T-helper 2 cell treated with Interferon-gamma antibody and Interleukin-4, amounts not matched to agents 5 μg/mL and 100 μg/mL, for 36 hours (primary cell): ENCODE measurements at regions not wholly inside any gene's neighbourhood (a gene's known extent, or its start where the extent isn't known, plus 50 kb on each side); places are given as distances from the start of the nearest gene placed in this dataset.

Experiments used
- DNase-seq: peaks from one replicate; pipeline ENCODE4 v3.0.0; 2021; ENCODE audit warnings: low spot score
- H3K27ac Mint-ChIP-seq: one replicate; pipeline ENCODE4 v1.8.0; 2021; ENCODE audit warnings: mild to moderate bottlenecking, mixed read lengths
- H3K27me3 Mint-ChIP-seq: one replicate; pipeline ENCODE4 v1.8.0; 2021; ENCODE audit warnings: low read depth, mixed read lengths
- H3K36me3 Mint-ChIP-seq: one replicate; pipeline ENCODE4 v1.8.0; 2021; ENCODE audit warnings: low read depth, mixed read lengths
- H3K4me1 Mint-ChIP-seq: one replicate; pipeline ENCODE4 v1.8.0; 2021; ENCODE audit warnings: low read depth, mixed read lengths
- H3K4me3 Mint-ChIP-seq: one replicate; pipeline ENCODE4 v1.8.0; 2022; ENCODE audit warnings: mild to moderate bottlenecking, moderate library complexity, mixed read lengths
- H3K9me3 Mint-ChIP-seq: one replicate; pipeline ENCODE4 v1.8.0; 2021; ENCODE audit warnings: mixed read lengths

DNA sequence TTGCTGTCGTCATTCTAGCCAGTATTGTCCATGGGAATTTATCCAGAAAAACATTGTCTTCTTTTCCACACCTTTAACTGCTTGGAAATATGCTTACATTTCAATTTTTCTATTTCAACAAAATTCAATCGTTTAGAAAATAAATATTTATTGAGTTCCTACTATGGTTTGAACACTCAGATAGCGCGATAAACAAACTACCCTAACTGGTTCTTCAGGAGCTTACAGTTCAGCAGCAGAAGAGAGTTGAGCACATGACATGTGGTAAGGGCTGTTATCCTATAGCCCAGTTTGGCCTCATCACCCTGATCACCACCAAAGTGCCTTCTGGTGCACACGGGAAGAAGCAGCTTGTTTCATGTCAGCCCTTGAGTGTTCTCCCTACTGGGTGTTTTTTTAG, 375.2 kb upstream of the SMIM21 start:
- Mint-ChIP-seq H3K9me3 (no peaks in the 10 kb centered on the region), H3K27ac (no peak overlapping the region), H3K36me3 (no peaks in the 10 kb centered on the region), H3K4me1 (no peaks in the 10 kb centered on the region), H3K4me3 (no peak overlapping the region), H3K27me3 (no peaks in the 10 kb centered on the region)
- no peak for DNase-seq

DNA sequence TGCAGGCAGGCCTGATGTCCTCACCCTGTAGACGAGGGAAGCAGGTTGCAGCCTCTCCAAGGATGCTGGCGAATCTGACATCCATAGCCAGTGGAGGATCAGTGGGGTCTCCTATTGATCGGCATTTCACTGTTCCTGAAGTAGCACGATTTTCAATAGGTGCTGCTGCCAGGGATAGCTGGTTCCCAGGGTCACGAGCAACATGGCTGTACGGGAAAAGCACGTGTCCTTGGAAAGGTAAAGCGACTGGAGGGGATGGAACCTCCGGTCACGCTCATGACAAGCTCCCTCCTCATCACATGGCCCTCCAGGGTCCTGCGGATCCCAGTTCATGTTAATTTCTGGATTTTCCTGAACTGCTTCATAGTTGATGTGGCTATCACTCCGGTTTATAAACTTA, 373.7 kb upstream of the SMIM21 start:
- H3K36me3 Mint-ChIP-seq = no peaks in the 10 kb centered on the region
- H3K4me3 Mint-ChIP-seq = no peak overlapping the region
- no peaks in the 10 kb centered on the region for H3K27me3 Mint-ChIP-seq
- no peaks in the 10 kb centered on the region for H3K9me3 Mint-ChIP-seq
- H3K4me1 Mint-ChIP-seq = no peaks in the 10 kb centered on the region
- H3K27ac Mint-ChIP-seq = no peak overlapping the region
- no peak for DNase-seq

DNA sequence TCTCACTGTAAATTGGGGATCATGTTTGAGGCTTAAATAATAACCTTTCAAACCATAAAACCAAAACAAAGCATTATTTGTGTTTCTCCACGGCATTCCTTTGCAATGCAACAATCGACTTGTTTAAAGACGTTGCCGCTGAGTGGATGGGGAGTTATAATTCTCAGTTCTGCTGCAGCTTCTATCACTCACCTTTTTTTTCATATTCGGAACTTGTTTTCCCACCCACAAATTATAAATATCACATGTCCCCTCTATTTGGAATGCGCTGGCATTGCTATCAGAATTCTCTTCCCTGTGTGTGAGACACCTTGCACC, 372.8 kb upstream of the SMIM21 start:
- no peaks in the 10 kb centered on the region for H3K36me3 Mint-ChIP-seq
- no peak overlapping the region for H3K4me3 Mint-ChIP-seq
- no peaks in the 10 kb centered on the region for H3K4me1 Mint-ChIP-seq
- no peak for DNase-seq
- no peaks in the 10 kb centered on the region for H3K9me3 Mint-ChIP-seq
- no peak overlapping the region for H3K27ac Mint-ChIP-seq
- no peaks in the 10 kb centered on the region for H3K27me3 Mint-ChIP-seq

DNA sequence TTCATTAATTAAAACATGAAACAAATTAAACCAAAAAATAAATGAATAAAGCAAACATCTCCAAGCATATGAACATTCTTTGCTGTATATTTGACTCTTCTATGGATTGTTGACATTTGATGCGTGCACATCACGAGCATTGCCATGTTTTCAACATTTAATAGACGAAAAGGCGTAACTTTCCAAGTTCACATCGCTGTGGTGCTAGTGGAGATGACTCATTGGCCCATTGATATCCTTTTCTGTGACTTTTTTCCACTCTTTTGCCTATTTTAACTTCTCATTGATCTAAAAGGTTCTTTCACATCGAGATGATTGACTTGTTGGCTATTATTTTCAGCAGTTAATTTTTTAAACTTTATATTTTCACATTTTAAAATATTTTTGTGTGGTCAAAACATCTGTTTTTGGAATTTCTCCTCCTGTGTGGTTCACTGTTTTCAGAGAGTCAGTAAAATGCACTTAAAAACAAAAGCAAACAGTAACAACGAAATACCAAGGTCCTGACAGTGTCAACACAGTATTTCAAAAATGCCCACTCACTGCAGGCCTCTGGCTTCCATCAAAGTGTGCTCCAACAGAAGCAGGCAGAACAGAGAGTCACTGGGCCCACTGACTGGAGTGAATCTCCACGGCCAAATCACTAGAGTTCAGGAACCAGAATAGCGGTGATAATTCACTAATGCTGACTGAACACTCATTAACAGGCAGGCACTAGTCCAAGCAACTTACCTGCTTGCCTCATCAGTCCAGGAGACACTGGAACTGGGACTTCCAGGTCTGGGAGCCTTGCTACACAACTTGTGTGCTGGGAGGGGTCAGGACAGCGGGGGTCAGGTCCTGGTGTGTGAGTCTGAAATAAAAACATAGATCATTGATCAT, 372.2 kb upstream of the SMIM21 start:
- Mint-ChIP-seq H3K9me3 (no peaks in the 10 kb centered on the region), H3K36me3 (no peaks in the 10 kb centered on the region), H3K27me3 (no peaks in the 10 kb centered on the region), H3K4me3 (no peak overlapping the region), H3K4me1 (no peaks in the 10 kb centered on the region), H3K27ac (no peak overlapping the region)
- no peak for DNase-seq

DNA sequence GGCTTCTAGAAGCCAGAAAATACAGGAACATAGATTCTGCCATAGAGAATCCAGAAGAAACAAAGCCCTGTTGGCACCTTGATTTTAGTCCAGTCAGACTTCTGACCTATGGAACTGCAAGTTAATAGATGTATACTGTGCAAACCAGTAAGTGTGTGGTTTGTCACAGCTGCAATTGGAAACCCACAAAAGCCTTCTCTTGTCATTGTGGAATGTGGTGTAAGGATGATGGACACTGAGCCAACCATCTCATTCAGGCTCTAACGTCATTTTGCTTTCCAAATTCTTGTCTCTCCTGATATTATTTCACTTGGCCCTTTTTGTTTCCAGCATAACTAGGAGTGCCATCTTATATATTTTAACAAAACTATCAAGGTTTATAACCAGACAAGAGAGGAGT, 369.5 kb upstream of the SMIM21 start:
- H3K4me1 Mint-ChIP-seq = no peaks in the 10 kb centered on the region

DNA sequence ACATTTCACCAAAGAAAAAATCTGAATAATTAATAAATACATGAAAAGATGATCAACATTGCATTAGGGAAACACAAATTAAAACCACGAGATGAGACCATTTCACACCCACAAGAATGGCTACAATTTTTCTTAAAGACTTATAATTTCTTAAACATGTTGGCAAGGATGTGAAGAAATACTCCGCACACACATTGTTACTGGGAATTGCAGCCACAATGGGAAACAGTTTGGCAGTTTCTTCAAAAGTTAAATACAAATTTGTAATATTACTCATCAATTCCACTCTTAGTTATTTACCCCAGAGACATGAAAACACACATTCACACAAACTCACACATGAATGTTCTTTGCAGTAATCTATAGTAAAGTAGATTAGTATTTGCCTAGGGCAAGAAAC, 363.3 kb upstream of the SMIM21 start:
- no peaks in the 10 kb centered on the region for H3K4me1 Mint-ChIP-seq
- DNase-seq = no peak

More for the DNA sequence above, 369.5 kb upstream of the SMIM21 start:
- no peak for DNase-seq
- Mint-ChIP-seq H3K9me3 (no peaks in the 10 kb centered on the region), H3K27ac (no peak overlapping the region), H3K36me3 (no peaks in the 10 kb centered on the region), H3K27me3 (no peaks in the 10 kb centered on the region), H3K4me3 (no peak overlapping the region)

DNA sequence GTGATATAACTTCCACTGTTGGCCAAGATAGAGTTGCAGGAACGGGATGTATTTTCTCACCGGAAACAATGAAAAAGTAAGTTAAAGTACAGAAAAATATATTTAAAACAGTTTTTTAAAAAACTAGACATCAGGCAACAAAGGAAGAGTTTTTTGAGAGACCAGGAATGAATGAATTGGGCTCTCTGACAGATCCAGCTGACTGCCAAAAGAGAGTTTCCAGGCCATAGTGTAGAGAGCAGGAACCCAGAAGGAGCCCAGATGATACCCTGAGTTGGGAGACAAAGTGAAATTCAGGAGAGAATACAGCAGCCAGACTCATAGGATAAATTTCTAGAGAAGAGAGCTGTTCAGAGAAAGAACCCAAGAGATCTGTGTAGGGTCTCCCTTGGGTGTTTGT, 362.6 kb upstream of the SMIM21 start:
- Mint-ChIP-seq H3K4me1 (no peaks in the 10 kb centered on the region), H3K36me3 (no peaks in the 10 kb centered on the region), H3K4me3 (no peak overlapping the region), H3K27me3 (no peaks in the 10 kb centered on the region), H3K27ac (no peak overlapping the region), H3K9me3 (no peaks in the 10 kb centered on the region)
- DNase-seq = no peak

More for the DNA sequence above, 363.3 kb upstream of the SMIM21 start:
- Mint-ChIP-seq H3K36me3 (no peaks in the 10 kb centered on the region), H3K27ac (no peak overlapping the region), H3K9me3 (no peaks in the 10 kb centered on the region), H3K4me3 (no peak overlapping the region), H3K27me3 (no peaks in the 10 kb centered on the region)

DNA sequence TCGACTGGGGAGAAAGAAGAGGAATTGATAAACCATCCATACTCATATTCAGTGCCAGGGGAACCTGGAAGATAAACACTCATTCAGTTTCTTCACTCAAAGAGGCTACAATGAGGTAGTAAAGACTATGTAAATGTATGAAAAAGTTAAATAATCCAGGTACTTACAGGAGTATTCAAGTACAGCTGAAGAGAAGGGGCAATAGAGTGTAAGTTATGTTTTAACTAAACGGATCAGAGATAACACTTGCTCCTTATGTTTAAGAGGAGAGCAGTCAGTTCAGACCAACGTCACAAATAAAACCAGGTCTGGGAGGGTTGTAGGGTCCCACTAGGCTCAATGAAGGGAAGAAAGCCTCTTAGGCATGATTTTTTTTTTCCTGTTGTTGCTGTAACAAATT, 358.3 kb upstream of the SMIM21 start:
- Mint-ChIP-seq H3K27ac (no peak overlapping the region), H3K4me3 (no peak overlapping the region), H3K27me3 (no peaks in the 10 kb centered on the region)

DNA sequence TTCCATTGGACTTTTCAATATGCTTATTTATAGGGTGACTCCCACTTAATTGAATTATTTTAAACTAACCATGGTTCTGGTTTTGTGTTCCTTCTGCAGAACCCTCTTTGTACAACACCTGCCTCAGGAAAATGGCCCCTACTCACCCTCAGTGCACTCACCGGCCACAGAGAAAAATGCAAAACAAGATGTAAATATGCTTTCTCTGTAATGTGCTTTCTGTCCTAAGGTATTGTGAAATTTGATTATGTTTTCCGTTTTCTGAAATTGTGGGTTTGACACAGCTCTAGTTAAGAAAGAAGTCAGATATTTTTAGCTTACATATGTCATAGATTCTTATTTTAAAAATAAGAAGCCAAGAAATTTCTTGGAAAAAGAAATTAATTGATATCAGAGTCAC, 357.7 kb upstream of the SMIM21 start:
- Mint-ChIP-seq H3K27me3 (no peaks in the 10 kb centered on the region), H3K4me1 (no peaks in the 10 kb centered on the region), H3K4me3 (no peak overlapping the region), H3K27ac (no peak overlapping the region), H3K9me3 (no peaks in the 10 kb centered on the region), H3K36me3 (no peaks in the 10 kb centered on the region)
- DNase-seq = no peak

More for the DNA sequence above, 358.3 kb upstream of the SMIM21 start:
- no peaks in the 10 kb centered on the region for H3K9me3 Mint-ChIP-seq
- no peaks in the 10 kb centered on the region for H3K4me1 Mint-ChIP-seq
- no peaks in the 10 kb centered on the region for H3K36me3 Mint-ChIP-seq
- no peak for DNase-seq

DNA sequence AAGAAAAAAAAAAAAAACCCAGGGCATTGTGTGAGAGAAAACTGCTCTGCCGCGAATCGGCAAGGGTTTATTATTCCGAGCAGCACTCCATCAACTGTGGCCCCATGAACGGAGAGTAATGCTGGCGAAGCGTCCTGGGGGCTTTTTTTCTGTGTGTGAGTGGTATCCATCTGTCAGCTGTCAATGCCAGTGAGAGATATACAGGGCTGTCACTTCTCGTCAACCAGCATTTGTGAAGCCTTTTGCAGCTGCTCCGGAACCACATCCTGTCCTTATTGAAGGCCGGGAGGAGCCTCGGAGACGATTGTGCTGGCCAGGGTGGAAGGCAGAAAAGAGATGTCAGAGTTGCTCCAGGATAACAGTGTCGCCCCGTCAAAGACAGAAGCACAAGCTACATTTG, 356.9 kb upstream of the SMIM21 start:
- Mint-ChIP-seq H3K36me3 (no peaks in the 10 kb centered on the region), H3K9me3 (no peaks in the 10 kb centered on the region), H3K27me3 (no peaks in the 10 kb centered on the region), H3K27ac (no peak overlapping the region), H3K4me3 (no peak overlapping the region), H3K4me1 (no peaks in the 10 kb centered on the region)
- DNase-seq = no peak

DNA sequence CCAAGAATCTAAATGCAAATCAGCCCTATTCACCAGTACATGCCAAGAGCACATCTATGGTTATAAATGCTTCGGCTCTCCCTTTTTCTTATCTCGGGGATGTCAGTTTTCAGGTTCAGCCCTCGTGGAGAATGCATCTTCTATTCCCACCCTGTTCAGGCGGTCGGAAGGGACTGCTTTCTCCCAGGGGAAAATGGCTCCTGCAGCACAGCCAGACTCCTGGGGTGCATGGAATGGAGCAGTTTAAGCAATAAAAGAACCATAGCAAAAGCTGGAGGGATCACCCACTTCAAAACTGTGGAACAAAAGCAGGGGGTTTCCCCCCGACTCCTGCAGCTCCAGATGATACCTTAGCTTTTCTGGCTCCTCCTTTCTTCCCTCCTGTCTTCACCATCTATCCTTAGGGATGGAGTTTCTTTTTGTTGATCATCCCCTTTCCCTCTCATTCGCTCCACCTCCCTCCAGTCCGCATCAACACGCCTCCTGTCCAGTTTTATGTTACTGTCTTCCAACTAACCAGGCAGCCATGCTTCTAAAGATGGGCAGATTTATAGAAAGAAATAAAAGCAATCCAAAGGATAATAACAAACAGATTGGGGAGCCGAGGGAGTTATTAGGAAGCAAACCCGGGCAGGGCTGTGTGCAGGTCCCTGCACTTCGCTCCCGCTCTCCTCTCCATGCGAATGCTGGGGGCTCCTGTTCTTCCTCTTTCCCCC, 356.2 kb upstream of the SMIM21 start:
- Mint-ChIP-seq H3K27ac (no peak overlapping the region), H3K27me3 (no peaks in the 10 kb centered on the region), H3K9me3 (no peaks in the 10 kb centered on the region), H3K4me1 (no peaks in the 10 kb centered on the region), H3K4me3 (no peak overlapping the region), H3K36me3 (no peaks in the 10 kb centered on the region)
- no peak for DNase-seq

DNA sequence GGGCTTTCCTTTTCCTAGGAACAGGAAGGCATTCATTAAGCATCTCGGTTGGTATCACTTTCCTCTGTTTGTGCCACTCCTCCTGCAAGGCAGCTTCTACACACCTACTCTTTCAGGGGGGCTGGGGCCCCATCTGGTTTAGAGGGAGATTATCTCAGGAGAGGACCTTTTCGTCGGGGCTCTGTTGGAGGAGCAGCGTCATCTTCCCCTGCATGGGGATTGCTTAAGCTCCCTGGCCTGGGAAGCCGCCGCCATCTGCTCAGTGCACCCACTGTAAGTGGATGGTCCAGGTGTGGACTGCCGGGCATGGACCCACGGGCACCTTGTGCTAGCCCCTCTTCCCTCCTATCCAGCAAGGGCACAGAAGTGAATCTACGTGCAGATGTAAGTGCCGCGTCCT, 355.3 kb upstream of the SMIM21 start:
- Mint-ChIP-seq H3K36me3 (no peaks in the 10 kb centered on the region), H3K9me3 (no peaks in the 10 kb centered on the region), H3K27me3 (no peaks in the 10 kb centered on the region), H3K4me1 (no peaks in the 10 kb centered on the region), H3K4me3 (no peak overlapping the region), H3K27ac (no peak overlapping the region)
- no peak for DNase-seq

DNA sequence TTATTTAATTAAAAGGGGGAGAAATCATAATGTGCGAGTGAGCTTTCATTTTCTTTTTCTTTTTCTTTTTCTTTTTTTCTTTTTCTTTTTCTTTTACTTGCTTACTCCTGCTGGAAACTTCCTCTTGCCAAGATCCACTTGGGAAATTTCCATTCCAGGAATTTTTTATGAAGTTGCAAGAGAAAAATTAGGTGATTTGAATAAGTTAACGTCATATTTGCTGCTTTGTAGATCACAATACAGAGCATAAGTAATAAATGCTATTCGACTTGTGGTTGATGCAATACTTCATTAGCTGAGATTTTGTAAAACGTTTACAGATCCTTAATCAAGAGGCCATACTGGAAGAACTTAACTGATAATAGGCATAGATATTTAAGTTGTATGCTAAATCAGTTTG, 354.7 kb upstream of the SMIM21 start:
- no peaks in the 10 kb centered on the region for H3K9me3 Mint-ChIP-seq
- DNase-seq = no peak
- no peaks in the 10 kb centered on the region for H3K36me3 Mint-ChIP-seq
- H3K4me1 Mint-ChIP-seq = no peaks in the 10 kb centered on the region
- H3K27ac Mint-ChIP-seq = no peak overlapping the region
- H3K4me3 Mint-ChIP-seq = no peak overlapping the region
- H3K27me3 Mint-ChIP-seq = no peaks in the 10 kb centered on the region

DNA sequence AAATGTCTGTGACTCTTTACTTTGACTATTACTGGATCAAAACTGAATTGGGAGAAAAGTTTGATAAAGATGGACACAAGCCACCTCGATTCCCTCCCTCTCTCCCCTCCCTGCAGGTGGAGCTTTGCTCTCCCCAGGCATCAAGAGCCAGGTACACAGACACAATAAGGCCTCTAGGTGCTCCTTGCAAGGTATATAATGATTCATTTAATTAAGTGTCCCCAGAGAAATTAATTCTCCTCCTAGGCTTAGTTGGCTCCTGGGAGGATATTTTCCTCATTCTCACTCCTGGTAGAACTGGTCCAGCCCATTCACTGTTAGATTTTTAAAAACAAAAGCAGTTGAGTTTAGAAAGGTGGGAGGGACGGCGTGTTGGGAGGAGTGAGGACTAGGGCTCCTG, 352.4 kb upstream of the SMIM21 start:
- Mint-ChIP-seq H3K27me3 (no peaks in the 10 kb centered on the region), H3K9me3 (no peaks in the 10 kb centered on the region), H3K36me3 (no peaks in the 10 kb centered on the region), H3K4me3 (no peak overlapping the region), H3K4me1 (no peaks in the 10 kb centered on the region), H3K27ac (no peak overlapping the region)
- no peak for DNase-seq

DNA sequence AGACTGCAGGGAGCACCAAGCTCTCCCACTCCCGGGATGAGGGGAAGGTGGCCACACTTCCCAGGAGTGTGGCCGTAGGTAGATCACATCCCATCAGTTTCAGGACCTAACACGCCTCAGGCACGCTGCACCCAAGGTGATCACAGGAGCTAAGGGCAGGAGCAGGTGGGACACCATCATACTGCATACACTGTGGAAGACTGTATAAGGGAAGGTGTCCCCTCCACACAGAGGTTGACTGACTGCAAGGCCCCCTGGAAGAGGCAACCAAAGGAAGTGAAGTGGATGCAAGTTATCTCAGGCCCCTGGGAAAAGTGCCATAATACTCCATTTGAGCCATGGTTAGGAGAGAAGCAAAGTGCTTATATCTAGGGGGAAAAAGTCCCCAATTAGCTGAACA, 351.9 kb upstream of the SMIM21 start:
- Mint-ChIP-seq H3K9me3 (no peaks in the 10 kb centered on the region), H3K4me1 (no peaks in the 10 kb centered on the region), H3K27me3 (no peaks in the 10 kb centered on the region), H3K36me3 (no peaks in the 10 kb centered on the region), H3K27ac (no peak overlapping the region), H3K4me3 (no peak overlapping the region)
- DNase-seq = no peak
